K562 (cell line): ENCODE measurements at regions not wholly inside any gene's neighbourhood (a gene's known extent, or its start where the extent isn't known, plus 50 kb on each side); places are given as distances from the start of the nearest gene placed in this dataset.

Source experiments
- FIP1L1 ChIP-seq: fragments of 200-400 bp; formaldehyde crosslinking; IDR thresholded peaks from 2 replicates; pipeline ENCODE4 v1.6.1; 2018; ENCODE audit warnings: mild to moderate bottlenecking, low read depth, low read length; ENCODE audit not compliant: poor library complexity, severe bottlenecking
- MCM3 ChIP-seq: fragments of 450-650 bp; IDR thresholded peaks from 2 replicates; pipeline ENCODE4 v1.6.1; 2016
- MTA1 ChIP-seq: fragments of 450-650 bp; IDR thresholded peaks from 2 replicates; pipeline ENCODE4 v1.6.1; 2017; ENCODE audit warnings: borderline replicate concordance
- NR1H2 ChIP-seq: sonication (generic); formaldehyde crosslinking; IDR thresholded peaks from 2 replicates; pipeline ENCODE4 v1.4.0; 2020; ENCODE audit warnings: mild to moderate bottlenecking, missing genetic modification reagents
- PHF8 ChIP-seq: fragments of 200-600 bp; sonication (generic); IDR thresholded peaks from 2 replicates; pipeline ENCODE4 v1.6.1; 2012; ENCODE audit warnings: mixed run types, mild to moderate bottlenecking, inconsistent platforms, low read length, moderate library complexity, borderline replicate concordance
- TCF7L2 ChIP-seq: fragments of 150-350 bp; IDR thresholded peaks from 2 replicates; pipeline ENCODE4 v1.6.1; 2016; ENCODE audit warnings: low read depth, mild to moderate bottlenecking, low read length, moderate library complexity
- ZBTB1 ChIP-seq: sonication (generic); formaldehyde crosslinking; IDR thresholded peaks from 2 replicates; pipeline ENCODE4 v1.8.1; 2023; ENCODE audit warnings: missing genetic modification reagents, low read depth, mild to moderate bottlenecking, borderline replicate concordance
- ZNF239 ChIP-seq: fragments of 250-450 bp; sonication (Bioruptor Pico); IDR thresholded peaks from 2 replicates; pipeline ENCODE4 v1.4.0; 2020; ENCODE audit warnings: mild to moderate bottlenecking
- TF ChIP-seq, protein P1 (sequence below): fragments of 450-650 bp; IDR thresholded peaks from 2 replicates; pipeline ENCODE4 v1.6.1; 2016; ENCODE audit warnings: missing biosample characterization, missing genetic modification characterization
- TF ChIP-seq, protein P2 (sequence below): fragments of 200-400 bp; formaldehyde crosslinking; IDR thresholded peaks from 2 replicates; pipeline ENCODE4 v1.6.1; 2017; ENCODE audit warnings: mild to moderate bottlenecking, low read depth, low read length, moderate library complexity
- TF ChIP-seq, protein P3 (sequence below): sonication (generic); formaldehyde crosslinking; IDR thresholded peaks from 2 replicates; pipeline ENCODE4 v1.5.0; 2020; ENCODE audit warnings: missing genetic modification reagents

DNA sequence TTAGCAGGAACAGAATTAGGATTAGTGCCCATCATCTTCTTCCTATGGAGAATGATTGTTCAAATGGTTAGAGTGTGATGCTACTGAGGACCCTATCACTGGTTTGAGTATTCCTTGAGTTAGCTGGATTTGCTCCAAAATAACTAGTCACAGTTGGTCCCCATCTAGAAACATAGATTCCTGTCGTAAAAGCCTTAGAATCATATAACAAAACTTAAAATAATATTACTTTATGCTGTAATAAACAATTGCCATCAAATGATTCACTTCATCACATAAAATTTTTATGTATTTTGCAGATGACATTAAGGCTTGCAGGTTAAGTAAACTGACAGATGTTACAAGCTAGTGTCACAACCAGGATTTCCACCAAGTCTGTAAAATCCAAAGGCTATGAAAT lies 209.8 kb downstream of the CCER1 start (continued):
- TF ChIP-seq, protein P1, sequence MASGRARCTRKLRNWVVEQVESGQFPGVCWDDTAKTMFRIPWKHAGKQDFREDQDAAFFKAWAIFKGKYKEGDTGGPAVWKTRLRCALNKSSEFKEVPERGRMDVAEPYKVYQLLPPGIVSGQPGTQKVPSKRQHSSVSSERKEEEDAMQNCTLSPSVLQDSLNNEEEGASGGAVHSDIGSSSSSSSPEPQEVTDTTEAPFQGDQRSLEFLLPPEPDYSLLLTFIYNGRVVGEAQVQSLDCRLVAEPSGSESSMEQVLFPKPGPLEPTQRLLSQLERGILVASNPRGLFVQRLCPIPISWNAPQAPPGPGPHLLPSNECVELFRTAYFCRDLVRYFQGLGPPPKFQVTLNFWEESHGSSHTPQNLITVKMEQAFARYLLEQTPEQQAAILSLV (tag) = no peak
- no peak for TF ChIP-seq MCM3
- TF ChIP-seq, protein P2, sequence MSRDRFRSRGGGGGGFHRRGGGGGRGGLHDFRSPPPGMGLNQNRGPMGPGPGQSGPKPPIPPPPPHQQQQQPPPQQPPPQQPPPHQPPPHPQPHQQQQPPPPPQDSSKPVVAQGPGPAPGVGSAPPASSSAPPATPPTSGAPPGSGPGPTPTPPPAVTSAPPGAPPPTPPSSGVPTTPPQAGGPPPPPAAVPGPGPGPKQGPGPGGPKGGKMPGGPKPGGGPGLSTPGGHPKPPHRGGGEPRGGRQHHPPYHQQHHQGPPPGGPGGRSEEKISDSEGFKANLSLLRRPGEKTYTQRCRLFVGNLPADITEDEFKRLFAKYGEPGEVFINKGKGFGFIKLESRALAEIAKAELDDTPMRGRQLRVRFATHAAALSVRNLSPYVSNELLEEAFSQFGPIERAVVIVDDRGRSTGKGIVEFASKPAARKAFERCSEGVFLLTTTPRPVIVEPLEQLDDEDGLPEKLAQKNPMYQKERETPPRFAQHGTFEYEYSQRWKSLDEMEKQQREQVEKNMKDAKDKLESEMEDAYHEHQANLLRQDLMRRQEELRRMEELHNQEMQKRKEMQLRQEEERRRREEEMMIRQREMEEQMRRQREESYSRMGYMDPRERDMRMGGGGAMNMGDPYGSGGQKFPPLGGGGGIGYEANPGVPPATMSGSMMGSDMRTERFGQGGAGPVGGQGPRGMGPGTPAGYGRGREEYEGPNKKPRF = no peak
- TF ChIP-seq PHF8 = no peak
- no peak for TF ChIP-seq ZNF239 (CRISPR knock-in tag)
- no peak for TF ChIP-seq ZBTB1 (CRISPR knock-in tag)
- no peak for TF ChIP-seq NR1H2
- no peak for TF ChIP-seq FIP1L1
- TF ChIP-seq TCF7L2 = no peak
- TF ChIP-seq, protein P3, sequence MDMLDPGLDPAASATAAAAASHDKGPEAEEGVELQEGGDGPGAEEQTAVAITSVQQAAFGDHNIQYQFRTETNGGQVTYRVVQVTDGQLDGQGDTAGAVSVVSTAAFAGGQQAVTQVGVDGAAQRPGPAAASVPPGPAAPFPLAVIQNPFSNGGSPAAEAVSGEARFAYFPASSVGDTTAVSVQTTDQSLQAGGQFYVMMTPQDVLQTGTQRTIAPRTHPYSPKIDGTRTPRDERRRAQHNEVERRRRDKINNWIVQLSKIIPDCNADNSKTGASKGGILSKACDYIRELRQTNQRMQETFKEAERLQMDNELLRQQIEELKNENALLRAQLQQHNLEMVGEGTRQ (CRISPR knock-in tag) = no peak
- TF ChIP-seq MTA1 = no peak
